ENCODE measurements at regions not wholly inside any gene's neighbourhood (a gene's known extent, or its start where the extent isn't known, plus 50 kb on each side); places are given as distances from the start of the nearest gene placed in this dataset.

GRCh38 chr14:65828396-65828795 is 415.9 kb downstream of the FUT8 start:
- no peak for TF ChIP-seq CTCF (IDR thresholded peaks at IDR 0.05; ENCODE audit: control extremely low read depth, extremely low read depth, low read depth, missing control alignments)
- DNase-seq (ENCODE audit: extremely low spot score) = no peak
- ChIA-PET CTCF (interaction anchor here (1.0 to 1.2 kb wide), 3 partner anchors 24 to 662 kb away, joined by 3 read pairs; no protein-coding TSS in a partner anchor), POLR2A (no interaction called here)

GRCh38 chr14:65832431-65833266 is 420.1 kb downstream of the FUT8 start:
- TF ChIP-seq CTCF (IDR thresholded peaks at IDR 0.05; ENCODE audit: control extremely low read depth, extremely low read depth, low read depth, missing control alignments) = no peak
- CTCF ChIA-PET = interaction anchor here (0.9 to 3.3 kb wide), 4 partner anchors 8 to 668 kb away, joined by 3 to 20 read pairs (median 3); no protein-coding TSS in a partner anchor
- POLR2A ChIA-PET = no interaction called here
- no peak for DNase-seq (ENCODE audit: extremely low spot score)

GRCh38 chr14:65833267-65833880 is 420.8 kb downstream of the FUT8 start:
- no peak for DNase-seq (ENCODE audit: extremely low spot score)
- ChIA-PET POLR2A (no interaction called here), CTCF (interaction anchor here (0.9 to 3.3 kb wide), 4 partner anchors 9 to 669 kb away, joined by 3 to 20 read pairs (median 3); no protein-coding TSS in a partner anchor)
- no peak for TF ChIP-seq CTCF (IDR thresholded peaks at IDR 0.05; ENCODE audit: control extremely low read depth, extremely low read depth, low read depth, missing control alignments)

- no peak for TF ChIP-seq CTCF (IDR thresholded peaks at IDR 0.05; ENCODE audit: control extremely low read depth, extremely low read depth, low read depth, missing control alignments)
- CTCF ChIA-PET = interaction anchor here (1.1 to 3.3 kb wide), 2 partner anchors 9 to 11 kb away, joined by 3 to 20 read pairs; no protein-coding TSS in a partner anchor
- DNase-seq (ENCODE audit: extremely low spot score) = no peak
- POLR2A ChIA-PET = no interaction called here
These were observed 421.5 kb downstream of the FUT8 start for GRCh38 chr14:65834051-65834450.

- POLR2A ChIA-PET = no interaction called here
- DNase-seq (ENCODE audit: extremely low spot score) = no peak
- TF ChIP-seq CTCF (IDR thresholded peaks at IDR 0.05; ENCODE audit: control extremely low read depth, extremely low read depth, low read depth, missing control alignments) = no peak
- CTCF ChIA-PET = interaction anchor here (3.3 kb wide), 1 partner anchor 10 kb away, joined by 20 read pairs; no protein-coding TSS in a partner anchor
These were observed 422.3 kb downstream of the FUT8 start for GRCh38 chr14:65834812-65835211.

- POLR2A ChIA-PET = no interaction called here
- CTCF ChIA-PET = interaction anchor here (3.3 kb wide), 1 partner anchor 11 kb away, joined by 20 read pairs; no protein-coding TSS in a partner anchor
- DNase-seq (ENCODE audit: extremely low spot score) = no peak
- TF ChIP-seq CTCF (IDR thresholded peaks at IDR 0.05; ENCODE audit: control extremely low read depth, extremely low read depth, low read depth, missing control alignments) = no peak
These were observed 423.0 kb downstream of the FUT8 start for GRCh38 chr14:65835501-65835900.
